SK-N-SH treated with all-trans-retinoic acid at 6 μM for 48 hours (cell line): ENCODE measurements at regions not wholly inside any gene's neighbourhood (a gene's known extent, or its start where the extent isn't known, plus 50 kb on each side); places are given as distances from the start of the nearest gene placed in this dataset.

Experiments
- ARNTL ChIP-seq: fragments of 450-650 bp; formaldehyde crosslinking; IDR thresholded peaks from 2 replicates; pipeline ENCODE4 v1.5.0; 2020; ENCODE audit warnings: low read depth, mild to moderate bottlenecking, moderate library complexity, borderline replicate concordance
- BACH2 ChIP-seq: fragments of 250-450 bp; sonication (Bioruptor Pico); IDR thresholded peaks from 2 replicates; pipeline ENCODE4 v1.9.0; 2021; ENCODE audit warnings: mild to moderate bottlenecking, borderline replicate concordance
- CREB5 ChIP-seq: fragments of 250-450 bp; sonication (Bioruptor Pico); IDR thresholded peaks from 2 replicates; pipeline ENCODE4 v1.5.1; 2020; ENCODE audit warnings: low read depth, mild to moderate bottlenecking, moderate library complexity
- CSDC2 ChIP-seq: fragments of 250-450 bp; sonication (Bioruptor Pico); IDR thresholded peaks from 2 replicates; pipeline ENCODE4 v1.5.0; 2020; ENCODE audit warnings: mild to moderate bottlenecking, moderate library complexity
- ISL1 ChIP-seq: fragments of 250-450 bp; sonication (Bioruptor Pico); IDR thresholded peaks from 2 replicates; pipeline ENCODE4 v2.1.2; 2022; ENCODE audit warnings: mild to moderate bottlenecking, moderate library complexity
- OSR1 ChIP-seq: fragments of 250-450 bp; sonication (Bioruptor Pico); IDR thresholded peaks from 2 replicates; pipeline ENCODE4 v1.8.0; 2022; ENCODE audit warnings: moderate library complexity, mild to moderate bottlenecking, inconsistent platforms
- PATZ1 ChIP-seq: fragments of 250-450 bp; sonication (Bioruptor Pico); IDR thresholded peaks from 2 replicates; pipeline ENCODE4 v1.8.0; 2020; ENCODE audit warnings: mild to moderate bottlenecking, moderate library complexity, borderline replicate concordance
- POU6F1 ChIP-seq: fragments of 250-450 bp; sonication (Bioruptor Pico); IDR thresholded peaks from 2 replicates; pipeline ENCODE4 v1.8.0; 2021; ENCODE audit warnings: low read depth, mild to moderate bottlenecking, moderate library complexity, borderline replicate concordance
- TOX ChIP-seq: fragments of 250-450 bp; sonication (Bioruptor Pico); IDR thresholded peaks from 2 replicates; pipeline ENCODE4 v1.8.0; 2021; ENCODE audit warnings: mild to moderate bottlenecking, moderate library complexity, borderline replicate concordance
- TSHZ2 ChIP-seq: fragments of 250-450 bp; sonication (Bioruptor Pico); IDR thresholded peaks from 2 replicates; pipeline ENCODE4 v1.5.0; 2020; ENCODE audit warnings: mild to moderate bottlenecking, moderate library complexity
- ZFP3 ChIP-seq: fragments of 250-450 bp; sonication (Bioruptor Pico); IDR thresholded peaks from 2 replicates; pipeline ENCODE4 v1.5.0; 2020; ENCODE audit warnings: mild to moderate bottlenecking, moderate library complexity
- ZNF565 ChIP-seq: fragments of 450-650 bp; formaldehyde crosslinking; conservative IDR thresholded peaks from 2 replicates; pipeline ENCODE4 v1.5.0; 2020; ENCODE audit warnings: low read depth, mild to moderate bottlenecking, moderate library complexity
- ZNF8 ChIP-seq: fragments of 450-650 bp; formaldehyde crosslinking; IDR thresholded peaks from 2 replicates; pipeline ENCODE4 v1.5.0; 2020; ENCODE audit warnings: mild to moderate bottlenecking, moderate library complexity

GRCh38 chr20:16808796-16809195, 60.6 kb downstream of the OTOR start:
- TF ChIP-seq ZNF8 (CRISPR knock-in tag): no peak
- TF ChIP-seq CSDC2 (CRISPR knock-in tag): no peak
- TF ChIP-seq POU6F1 (CRISPR knock-in tag): no peak
- no peak for TF ChIP-seq OSR1 (CRISPR knock-in tag)
- no peak for TF ChIP-seq ZNF565 (CRISPR knock-in tag)
- no peak for TF ChIP-seq TOX (CRISPR knock-in tag)
- TF ChIP-seq ARNTL (CRISPR knock-in tag): no peak
- no peak for TF ChIP-seq CREB5
- TF ChIP-seq ZFP3 (CRISPR knock-in tag): no peak
- TF ChIP-seq TSHZ2: no peak
- no peak for TF ChIP-seq ISL1 (CRISPR knock-in tag)
- TF ChIP-seq BACH2: no peak
- no peak for TF ChIP-seq PATZ1
